NCI-H1105 treated with DMSO at 0.1 percent for 48 hours (cell line): ENCODE measurements at regions not wholly inside any gene's neighbourhood (a gene's known extent, or its start where the extent isn't known, plus 50 kb on each side); places are given as distances from the start of the nearest gene placed in this dataset.
"Not testable (repeated sequence)": the region's sequence is repeated elsewhere in the genome, so short reads cannot be mapped to it uniquely, and the experiment has no call there.

Source experiments
- DNase-seq: peaks from one replicate; lab custom pipeline; 2025; lab: John Stamatoyannopoulos, UW

DNA sequence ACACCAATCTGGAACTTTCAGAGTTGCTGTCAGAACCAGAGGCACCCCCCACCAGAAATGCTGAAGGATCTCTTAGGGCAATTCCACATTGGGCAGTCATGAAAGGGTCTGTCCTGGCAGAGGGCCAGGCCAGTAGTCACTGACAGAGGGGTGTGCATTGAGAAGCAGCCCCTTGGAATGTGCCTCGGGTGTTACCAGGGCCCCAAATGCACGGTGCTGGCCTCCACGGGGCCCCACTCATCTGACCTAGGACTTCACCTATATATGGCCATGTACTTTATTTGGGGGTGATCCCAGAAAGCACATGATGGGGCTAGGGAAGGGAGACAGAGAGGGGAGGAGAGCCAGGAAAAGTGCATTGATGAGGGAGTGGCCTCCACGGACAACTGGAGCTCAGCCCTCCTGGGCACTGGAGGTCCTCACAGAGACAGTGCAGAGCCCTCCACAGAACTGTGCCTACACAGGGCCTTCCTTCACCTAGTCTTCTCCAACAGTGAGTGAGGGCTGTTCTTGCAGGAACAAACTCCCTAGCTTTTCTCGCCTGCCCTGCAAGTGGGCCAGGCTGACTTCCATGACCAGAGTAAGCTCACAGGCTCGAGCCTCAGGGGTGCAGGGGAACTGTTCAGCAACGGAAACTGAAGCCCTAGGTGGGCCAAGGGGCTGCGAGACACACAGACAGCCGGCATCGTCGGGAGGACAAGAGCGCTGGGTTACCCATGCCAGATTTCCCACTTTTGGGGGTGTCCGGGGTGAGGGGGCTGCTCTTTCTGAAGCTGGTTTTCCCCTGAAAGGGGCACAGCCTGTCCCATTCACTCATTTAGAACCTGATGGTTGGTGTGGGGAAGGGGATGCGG lies 136.2 kb downstream of the HMX1 start:
- DNase-seq = no peak

DNA sequence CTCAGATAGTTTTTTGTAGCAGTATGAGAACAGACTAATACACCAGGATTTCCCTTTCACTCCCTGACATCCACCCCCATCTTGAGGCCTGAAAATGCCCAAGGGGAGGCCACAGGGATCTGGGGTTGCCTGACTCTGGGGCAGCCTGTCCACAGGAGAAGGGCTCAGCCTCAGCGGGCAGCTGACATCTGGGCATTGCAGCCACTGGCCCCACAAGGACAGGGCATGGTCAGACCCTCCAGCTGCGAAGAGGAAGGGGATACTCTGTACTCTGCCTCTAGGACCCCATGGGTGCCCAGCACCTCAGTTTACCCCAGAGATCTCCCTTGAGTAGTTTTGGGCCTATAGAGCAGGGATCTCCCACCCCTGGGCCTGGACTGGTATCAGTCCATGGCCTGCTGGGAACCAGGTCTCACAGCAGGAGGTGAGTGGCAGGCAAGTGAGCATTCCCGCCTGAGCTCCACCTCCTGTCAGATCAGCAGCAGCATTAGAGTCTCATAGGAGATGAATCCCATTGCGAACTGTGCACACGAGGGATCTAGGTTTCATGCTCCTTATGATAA lies 138.9 kb downstream of the HMX1 start:
- DNase-seq = no peak

DNA sequence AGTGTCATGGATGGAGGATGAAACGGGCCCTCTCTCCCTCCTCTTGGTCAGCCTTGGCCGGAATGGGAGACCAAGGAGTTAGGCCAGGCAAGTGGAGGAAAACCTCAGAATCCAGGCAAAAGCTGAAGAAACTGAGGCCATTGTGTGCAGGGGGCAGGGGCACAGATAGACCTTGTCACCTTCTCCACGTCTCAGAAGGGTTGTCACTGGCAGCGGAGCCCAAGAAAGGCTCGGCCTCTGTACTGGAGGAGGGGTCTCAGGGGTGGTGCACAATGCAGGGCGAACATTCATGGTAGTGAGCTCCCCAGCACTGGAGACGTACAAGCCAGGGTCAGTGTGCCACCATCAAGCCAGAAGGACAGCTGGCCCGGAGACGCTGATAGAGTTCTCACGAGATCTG lies 139.5 kb downstream of the CPZ start:
- DNase-seq = no peak

- no peak for DNase-seq
Observed at GRCh38 chr4:8731364-8731763, 138.8 kb downstream of the CPZ start.

DNA sequence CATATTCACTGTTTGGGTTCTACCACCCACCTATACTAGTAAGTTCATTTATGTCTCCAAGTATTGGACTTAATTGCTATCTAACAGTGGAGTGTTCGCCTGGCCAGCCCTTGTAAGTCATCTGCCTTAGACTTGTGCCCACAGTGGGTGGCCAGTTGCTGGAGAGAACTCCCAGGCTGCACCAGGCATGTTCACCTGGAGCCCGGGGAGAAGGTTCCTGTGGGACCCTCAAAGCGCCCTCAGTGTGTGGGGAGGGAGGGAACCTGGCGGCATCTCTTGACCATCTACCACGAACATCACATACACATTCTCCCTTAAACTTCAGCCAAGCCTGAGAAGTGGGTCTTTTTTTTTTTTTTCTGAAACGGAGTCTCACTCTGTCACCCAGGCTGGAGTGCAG lies 138.1 kb downstream of the CPZ start:
- no peak for DNase-seq

DNA sequence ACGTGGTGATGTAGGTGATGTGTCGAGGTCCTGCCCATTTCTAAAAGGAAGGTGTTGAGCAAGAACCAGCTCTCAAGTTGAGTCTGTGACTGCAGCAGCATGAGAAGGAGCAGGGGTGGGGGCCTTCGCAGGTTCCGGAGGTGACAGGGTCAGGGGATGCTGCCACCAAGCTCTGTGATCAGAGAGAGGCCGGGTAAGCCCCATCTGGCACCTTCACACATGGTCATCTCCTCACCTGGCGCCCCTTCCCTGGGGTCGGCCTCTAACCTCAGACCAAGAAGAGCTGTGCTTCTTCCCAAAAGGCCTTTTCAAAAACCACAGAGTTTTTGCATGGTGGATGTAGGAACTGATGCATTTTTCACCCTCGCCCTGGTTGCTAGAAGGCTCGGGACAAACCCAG lies 137.6 kb downstream of the CPZ start:
- DNase-seq = no peak

DNA sequence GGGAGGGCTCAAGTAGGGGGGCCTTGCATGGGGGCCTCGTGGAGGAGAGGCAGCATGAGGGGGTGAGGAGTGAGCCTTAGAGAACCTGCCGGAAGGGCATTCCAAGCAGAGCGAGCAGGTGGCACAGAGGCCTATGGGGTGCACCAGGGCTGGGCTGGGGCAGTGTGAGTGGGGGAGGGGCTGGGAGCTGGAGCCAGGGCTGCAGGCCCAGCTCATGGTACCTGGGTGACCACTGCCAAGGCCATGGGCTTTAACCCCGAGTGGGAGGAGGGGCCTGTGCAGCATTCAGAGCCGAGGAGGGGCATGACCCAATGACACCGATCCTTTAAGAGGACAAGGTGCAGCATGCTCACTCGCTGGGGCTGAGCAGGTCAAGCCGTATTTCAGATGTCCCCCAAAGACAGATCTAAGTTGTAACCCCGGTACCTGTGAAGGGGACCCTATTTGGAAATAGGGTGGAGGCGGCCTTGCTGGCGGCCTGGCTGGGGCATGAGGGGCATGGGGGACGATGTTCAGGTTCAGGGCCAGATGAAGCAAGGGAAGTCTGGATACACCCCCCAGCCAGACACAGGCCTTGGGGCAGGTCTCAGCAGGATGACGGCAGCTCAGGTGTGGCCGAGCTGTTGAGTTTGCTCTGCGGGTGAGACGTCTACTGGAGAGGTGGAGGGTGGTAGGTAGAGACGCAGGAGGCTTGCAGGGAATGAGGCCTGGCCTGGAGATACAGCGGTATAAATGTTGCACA lies 137.0 kb downstream of the CPZ start:
- no peak for DNase-seq

DNA sequence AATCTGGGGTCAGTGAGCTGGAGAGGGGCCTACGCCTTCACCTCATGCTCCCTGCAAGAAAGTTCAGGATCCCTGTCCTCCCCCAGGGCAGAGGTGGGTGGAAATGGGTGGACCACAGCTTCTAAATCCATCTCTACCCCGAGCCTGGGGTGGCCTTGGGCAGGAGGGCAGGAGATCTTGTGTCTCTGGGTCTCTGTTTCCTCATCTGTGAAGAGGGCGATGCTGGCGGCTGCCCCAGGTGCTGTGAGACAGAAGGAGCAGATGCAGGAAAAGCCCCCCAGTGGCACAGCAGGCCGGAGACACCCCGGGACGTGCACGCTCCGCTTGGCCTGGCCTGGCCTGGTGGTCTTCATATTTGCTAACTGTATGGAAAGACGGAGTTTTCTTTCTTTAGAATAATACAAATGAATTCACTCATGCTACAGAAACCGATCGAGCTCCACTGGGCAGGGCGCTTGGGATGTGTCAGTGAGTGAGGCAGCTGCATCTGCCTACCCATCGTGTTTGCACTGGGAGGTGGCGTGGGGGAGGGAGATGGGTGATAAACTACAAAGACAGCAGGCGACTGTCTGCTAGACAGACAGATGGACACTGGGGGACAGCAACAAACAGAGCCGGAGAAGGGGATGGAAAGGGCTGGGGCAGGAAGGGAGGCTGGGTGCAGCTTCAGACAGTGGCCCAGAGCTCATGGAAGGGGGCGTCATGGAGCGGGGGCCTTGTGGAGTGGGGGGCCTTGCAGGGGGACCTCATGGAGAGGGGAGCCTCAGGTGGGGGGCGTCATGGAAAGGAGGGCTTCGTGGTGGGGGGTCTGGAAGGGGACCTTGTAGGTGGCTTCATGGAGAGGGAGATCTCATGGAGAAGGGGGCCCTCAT lies 136.2 kb downstream of the CPZ start:
- no peak for DNase-seq

DNA sequence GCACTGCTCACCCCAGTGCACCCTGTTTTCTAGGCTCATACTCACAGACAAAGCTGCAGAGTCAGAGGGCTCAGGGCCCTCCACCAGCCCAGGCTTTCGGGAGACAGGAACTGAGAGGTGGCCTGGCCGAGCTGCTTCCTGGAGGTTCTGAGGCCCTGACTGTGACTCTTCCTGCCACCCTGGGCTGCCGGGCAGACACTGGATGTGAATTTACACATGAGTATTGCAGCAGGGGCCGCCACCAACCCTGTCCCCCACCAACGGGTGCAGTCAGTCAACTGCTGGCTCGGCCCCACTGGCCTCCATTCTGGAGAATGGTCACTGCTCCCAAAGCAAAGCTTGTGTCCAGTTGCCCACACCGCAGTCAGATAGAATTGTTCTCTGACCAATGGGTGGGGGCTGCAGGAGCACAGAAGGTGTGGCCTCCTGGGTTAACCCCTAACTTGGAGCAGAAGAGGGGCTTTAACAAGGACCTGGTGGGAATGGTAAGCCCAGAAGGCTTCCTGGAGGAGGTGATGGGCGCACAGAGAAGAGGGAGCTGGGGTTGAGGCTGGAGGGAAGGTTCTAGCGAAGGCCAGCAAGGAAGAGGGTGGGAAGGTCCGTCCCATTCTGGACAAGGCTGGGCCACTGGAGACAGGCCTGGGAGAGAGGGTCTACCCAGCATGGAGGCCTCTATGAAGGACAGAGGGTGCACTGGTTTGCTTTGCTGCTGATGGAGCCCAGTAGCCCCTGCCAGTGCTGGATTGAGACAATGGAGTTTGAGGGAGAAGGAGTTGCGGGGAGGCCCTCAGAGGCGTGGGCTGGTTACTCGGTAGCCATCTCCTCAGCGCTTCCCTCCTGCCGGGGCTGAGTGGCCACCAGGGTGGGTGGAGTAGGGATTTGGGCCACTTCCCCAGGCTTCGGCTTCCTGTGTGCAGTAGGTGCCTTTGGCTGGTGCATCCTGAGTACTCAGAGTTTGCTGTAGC lies 135.3 kb downstream of the CPZ start:
- no peak for DNase-seq

- no peak for DNase-seq
Observed at GRCh38 chr4:8727131-8727530, 134.6 kb downstream of the CPZ start.

DNA sequence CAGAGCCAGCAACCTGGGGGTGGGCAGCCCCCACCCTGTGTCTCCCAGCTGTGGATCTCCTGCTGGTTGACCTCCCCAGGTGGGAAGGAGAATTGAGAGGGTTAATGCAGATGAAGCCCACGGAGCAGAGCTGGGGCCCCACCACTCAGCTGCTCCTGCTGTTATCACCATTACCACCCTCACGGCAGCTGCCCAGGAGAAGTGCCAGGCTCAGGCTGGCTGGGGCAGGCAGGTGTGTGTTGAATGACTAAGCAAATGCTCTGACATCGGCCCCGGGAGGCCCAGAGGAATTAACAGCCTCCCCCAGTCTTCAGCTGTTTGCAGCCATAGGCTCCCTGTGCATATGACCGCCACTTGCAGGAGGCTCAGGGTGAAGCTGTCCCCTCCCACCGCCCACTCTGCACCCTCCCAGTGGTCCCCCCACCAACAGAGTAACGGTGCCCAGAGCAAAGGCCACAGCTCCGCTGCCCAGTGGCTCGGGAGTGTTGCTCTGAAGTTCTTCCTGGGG lies 133.8 kb downstream of the CPZ start:
- DNase-seq = no peak

- no peak for DNase-seq
Observed at GRCh38 chr4:8725845-8726244, 133.3 kb downstream of the CPZ start.

DNA sequence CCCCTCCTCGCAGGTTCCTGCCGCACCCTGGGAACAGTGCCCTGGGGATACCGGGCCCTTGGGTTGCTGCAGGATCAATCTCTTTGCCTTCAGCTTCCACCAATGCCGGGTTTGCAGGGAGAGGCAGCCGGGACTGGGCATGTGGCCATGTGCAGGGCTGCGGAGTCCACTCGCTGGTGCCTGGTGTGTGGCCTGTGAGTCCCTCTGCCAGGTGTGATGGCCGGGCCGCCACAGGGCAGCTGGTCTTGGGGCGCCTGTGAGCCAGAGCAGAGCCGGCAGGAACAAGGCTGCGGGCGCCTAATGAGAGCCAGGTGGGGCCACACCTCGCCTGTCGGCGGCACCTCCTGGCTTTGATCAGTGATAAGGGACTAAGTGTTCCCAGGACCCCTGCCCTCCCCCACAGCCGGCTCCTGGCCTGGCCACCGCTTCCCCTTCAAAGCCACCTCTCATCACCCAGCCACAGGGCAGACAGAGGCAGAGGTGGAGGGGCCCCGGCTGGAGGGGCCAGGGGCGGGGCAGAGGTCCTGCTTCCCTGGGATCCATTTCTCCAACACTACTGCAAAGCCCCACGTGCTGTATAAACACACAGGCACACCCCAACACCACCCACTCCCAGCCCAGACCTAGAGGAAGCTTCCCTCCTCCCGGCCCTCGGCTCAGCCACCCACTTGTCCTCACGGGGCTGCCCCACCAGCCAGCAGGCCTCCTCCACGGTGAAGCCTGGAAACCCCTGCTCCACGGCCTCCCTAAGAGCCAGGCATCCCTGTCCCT lies 132.7 kb downstream of the CPZ start:
- DNase-seq = no peak

GRCh38 chr4:8724436-8725070 lies 132.0 kb downstream of the CPZ start:
- no peak for DNase-seq

GRCh38 chr4:8723222-8723980 lies 130.8 kb downstream of the CPZ start:
- no peak for DNase-seq

GRCh38 chr4:8722556-8722955 lies 130.0 kb downstream of the CPZ start:
- no peak for DNase-seq

GRCh38 chr4:8721621-8722020 lies 129.1 kb downstream of the CPZ start:
- no peak for DNase-seq

- DNase-seq = no peak
Observed at GRCh38 chr4:8719421-8719820, 126.9 kb downstream of the CPZ start.

DNA sequence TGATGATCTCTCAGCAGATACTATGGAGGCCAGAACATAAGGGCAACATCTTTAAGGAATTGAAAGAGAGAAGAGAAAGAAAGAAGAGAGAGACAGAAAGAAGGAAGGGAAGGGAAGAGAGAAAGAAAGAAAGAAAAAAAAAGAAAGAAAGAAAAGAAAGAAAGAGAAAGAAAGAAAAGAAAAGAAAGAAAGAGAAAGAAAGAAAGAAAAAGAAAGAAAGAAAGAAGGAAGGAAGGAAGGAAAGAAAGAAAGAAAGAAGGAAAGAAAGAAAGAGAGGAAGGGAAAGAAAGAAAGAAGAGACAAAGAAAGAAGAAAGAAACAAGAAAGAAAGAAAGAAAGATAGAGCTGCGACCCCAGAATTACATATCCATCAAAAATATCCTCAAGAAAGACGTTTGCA lies 124.9 kb downstream of the CPZ start:
- not testable (repeated sequence) for DNase-seq
